HG03558 (cell line): ENCODE measurements at regions not wholly inside any gene's neighbourhood (a gene's known extent, or its start where the extent isn't known, plus 50 kb on each side); places are given as distances from the start of the nearest gene placed in this dataset.
"Not testable (repeated sequence)": the region's sequence is repeated elsewhere in the genome, so short reads cannot be mapped to it uniquely, and the experiment has no call there.

Experiments
- ATAC-seq: cut with Tn5 transposase; IDR thresholded peaks from one replicate; pipeline ENCODE4 v1.9.1; 2021; ENCODE audit warnings: moderate number of reproducible peaks; ENCODE audit not compliant: unreplicated experiment; ENCODE audit errors: extremely low read depth

- no peak for ATAC-seq
Measured at GRCh38 chr4:122973465-122973864, 51.1 kb upstream of the NUDT6 start.

- ATAC-seq = no peak
Measured at GRCh38 chr4:122976111-122976510, 53.7 kb upstream of the NUDT6 start.

- ATAC-seq = no peak
Measured at GRCh38 chr4:122977103-122977502, 54.7 kb upstream of the NUDT6 start.

- ATAC-seq = no peak
Measured at GRCh38 chr4:122978109-122978508, 55.7 kb upstream of the NUDT6 start.

- ATAC-seq = no peak
Measured at GRCh38 chr4:122978789-122979188, 56.4 kb upstream of the NUDT6 start.

- no peak for ATAC-seq
Measured at GRCh38 chr4:122980860-122981259, 58.5 kb upstream of the NUDT6 start.

GRCh38 chr4:122988696-122989095 lies 66.3 kb upstream of the NUDT6 start:
- no peak for ATAC-seq

- ATAC-seq = no peak
Measured at GRCh38 chr4:122990891-122991290, 68.5 kb upstream of the NUDT6 start.

GRCh38 chr4:122992057-122992456 lies 69.7 kb upstream of the NUDT6 start:
- ATAC-seq = no peak

- ATAC-seq = no peak
Measured at GRCh38 chr4:122992641-122993040, 70.2 kb upstream of the NUDT6 start.

GRCh38 chr4:122996350-122996749 lies 74.0 kb upstream of the NUDT6 start:
- no peak for ATAC-seq

GRCh38 chr4:122997463-122998101 lies 75.2 kb upstream of the NUDT6 start:
- ATAC-seq = peak; percentile 95

GRCh38 chr4:123004079-123004478 lies 81.7 kb upstream of the NUDT6 start:
- ATAC-seq = not testable (repeated sequence)

GRCh38 chr4:123005126-123005525 lies 82.7 kb upstream of the NUDT6 start:
- ATAC-seq = not testable (repeated sequence)

- ATAC-seq = no peak
Measured at GRCh38 chr4:123007679-123008078, 85.3 kb upstream of the NUDT6 start.

GRCh38 chr4:123012416-123012815 lies 90.0 kb upstream of the NUDT6 start:
- ATAC-seq = not testable (repeated sequence)

- ATAC-seq = no peak
Measured at GRCh38 chr4:123014038-123014437, 91.6 kb upstream of the NUDT6 start.

- ATAC-seq = no peak
Measured at GRCh38 chr4:123017078-123017477, 94.7 kb upstream of the NUDT6 start.

- no peak for ATAC-seq
Measured at GRCh38 chr4:123017636-123018395, 95.4 kb upstream of the NUDT6 start.

- no peak for ATAC-seq
Measured at GRCh38 chr4:123018396-123018775, 96.0 kb upstream of the NUDT6 start.

- no peak for ATAC-seq
Measured at GRCh38 chr4:123020285-123020684, 97.9 kb upstream of the NUDT6 start.

GRCh38 chr4:123023647-123024046 lies 101.2 kb upstream of the NUDT6 start:
- ATAC-seq = no peak
